Mucosa of gallbladder (tissue), 1 donor: ENCODE measurements at regions not wholly inside any gene's neighbourhood (a gene's known extent, or its start where the extent isn't known, plus 50 kb on each side); places are given as distances from the start of the nearest gene placed in this dataset.

ENCODE experiments used
- DNase-seq: peaks from one replicate; pipeline ENCODE4 v3.0.0-alpha.2; 2020; ENCODE audit warnings: low spot score
- donor health status: DM: no; HTN: no; CAD: no.

DNA sequence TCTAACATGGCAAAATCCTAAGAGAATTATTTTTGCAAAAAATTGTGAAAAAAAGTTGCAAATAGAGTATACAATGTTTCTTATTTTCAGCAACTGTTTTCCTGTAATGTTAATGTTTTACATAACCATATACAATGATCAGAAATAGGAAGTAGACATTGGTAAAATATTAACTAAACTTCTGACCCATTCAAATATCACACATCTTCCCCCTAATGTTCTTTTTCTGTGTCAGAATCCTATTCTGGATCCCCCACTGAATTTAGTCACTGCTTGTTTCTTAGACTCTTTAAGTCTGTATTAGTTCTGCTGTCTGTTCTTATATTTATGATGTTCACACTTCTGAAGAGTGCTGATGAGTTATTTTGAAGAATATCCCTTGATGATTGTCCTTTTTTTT is 62.0 kb downstream of the HFE start:
- no peak for DNase-seq

DNA sequence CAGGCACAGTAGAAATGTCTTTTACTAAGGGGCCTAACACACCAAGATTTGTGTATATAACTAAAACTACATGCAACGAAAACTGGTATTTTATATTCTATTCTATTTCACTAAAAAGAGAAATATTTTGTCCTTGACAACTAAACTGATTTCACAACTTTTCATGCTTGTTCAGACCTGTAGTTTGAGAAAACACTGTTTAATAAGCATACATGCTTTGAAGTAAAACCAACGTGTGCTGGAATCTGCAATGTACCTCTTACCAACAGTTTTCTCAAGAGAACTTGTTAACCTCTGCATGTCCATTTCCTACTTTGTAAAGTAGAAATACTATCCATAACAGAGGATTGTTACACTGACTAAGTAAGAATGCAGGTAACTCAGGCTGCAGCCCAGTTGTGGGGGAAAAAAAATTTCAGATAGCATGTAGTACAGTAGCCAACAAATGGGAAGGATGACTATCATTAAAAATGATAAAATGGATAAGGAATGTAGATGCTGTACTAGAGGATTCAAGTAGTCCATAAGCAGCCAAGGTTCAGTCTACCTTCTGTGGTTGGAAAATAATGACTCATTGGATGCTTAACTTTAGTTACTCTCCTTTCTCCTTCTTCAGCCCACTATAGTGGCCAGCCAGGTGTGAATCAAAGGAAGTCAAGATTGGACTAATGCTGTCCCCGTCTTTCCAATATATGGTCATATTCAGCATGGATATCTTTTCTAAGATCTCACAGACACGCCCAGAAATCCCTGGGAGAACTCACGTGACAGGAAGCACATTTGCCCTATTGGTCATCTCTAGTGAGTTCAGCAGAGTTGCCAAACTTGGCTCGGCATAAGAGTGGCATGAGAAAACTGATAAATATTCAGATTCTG is 65.2 kb downstream of the HFE start:
- DNase-seq: no peak

DNA sequence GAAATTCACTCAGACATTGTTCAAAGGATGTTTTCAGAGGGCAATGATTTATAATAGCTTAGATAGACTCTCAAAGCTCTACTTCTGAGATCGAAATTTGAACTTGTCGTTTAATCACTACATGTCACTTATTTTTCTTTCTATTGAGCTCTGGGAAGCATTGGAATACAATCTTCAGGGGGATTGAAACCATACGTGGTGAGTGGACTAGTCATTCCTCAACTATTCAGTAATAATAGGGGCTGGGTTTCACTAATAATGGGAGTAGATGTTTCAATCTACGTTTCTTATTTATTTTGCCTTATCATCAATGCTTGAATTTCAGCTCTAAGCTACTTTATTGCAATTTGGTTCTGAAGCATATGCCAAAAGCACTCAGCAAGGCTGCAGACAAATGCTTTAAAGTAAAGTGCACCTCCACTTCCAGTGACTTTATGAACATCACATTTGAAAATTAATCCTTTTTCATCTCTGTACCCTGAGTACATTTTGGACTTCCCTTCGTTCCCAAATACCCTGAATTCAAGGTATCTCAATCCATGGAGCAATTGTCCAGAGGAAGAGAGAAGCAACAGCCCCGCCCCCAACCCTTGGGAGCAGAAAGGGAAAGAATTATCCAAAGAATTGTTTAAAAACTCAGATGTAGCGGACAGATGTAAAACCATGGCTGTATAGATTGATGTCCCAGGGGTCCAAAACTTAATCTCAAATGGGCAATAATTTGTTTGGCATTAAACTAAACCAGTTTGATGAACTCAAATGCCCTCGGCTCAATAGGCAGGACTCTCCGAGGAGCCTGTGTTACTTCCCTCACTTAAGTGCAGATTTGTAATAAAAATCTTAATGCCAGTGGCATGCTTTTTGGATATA is 68.1 kb downstream of the HFE start:
- DNase-seq: peak; percentile 40

DNA sequence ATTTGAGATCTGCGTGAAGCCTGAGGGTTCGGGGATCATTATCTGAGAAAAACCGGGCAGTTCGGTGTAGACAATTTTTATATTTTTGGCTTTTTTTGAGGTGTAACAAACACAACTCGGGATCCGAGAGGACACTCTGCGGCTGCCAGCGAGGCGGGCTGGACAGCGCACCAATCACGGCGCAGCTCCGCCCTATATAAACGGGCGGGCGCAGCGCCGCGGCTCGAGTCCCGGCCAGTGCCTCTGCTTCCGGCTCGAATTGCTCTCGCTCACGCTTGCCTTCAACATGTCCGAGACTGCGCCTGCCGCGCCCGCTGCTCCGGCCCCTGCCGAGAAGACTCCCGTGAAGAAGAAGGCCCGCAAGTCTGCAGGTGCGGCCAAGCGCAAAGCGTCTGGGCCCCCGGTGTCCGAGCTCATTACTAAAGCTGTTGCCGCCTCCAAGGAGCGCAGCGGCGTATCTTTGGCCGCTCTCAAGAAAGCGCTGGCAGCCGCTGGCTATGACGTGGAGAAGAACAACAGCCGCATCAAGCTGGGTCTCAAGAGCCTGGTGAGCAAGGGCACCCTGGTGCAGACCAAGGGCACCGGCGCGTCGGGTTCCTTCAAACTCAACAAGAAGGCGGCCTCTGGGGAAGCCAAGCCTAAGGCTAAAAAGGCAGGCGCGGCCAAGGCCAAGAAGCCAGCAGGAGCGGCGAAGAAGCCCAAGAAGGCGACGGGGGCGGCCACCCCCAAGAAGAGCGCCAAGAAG is 69.0 kb downstream of the HFE start:
- DNase-seq: peak; percentile 94

- no peak for DNase-seq
These were observed 69.6 kb downstream of the HFE start for GRCh38 chr6:26156850-26157250.

DNA sequence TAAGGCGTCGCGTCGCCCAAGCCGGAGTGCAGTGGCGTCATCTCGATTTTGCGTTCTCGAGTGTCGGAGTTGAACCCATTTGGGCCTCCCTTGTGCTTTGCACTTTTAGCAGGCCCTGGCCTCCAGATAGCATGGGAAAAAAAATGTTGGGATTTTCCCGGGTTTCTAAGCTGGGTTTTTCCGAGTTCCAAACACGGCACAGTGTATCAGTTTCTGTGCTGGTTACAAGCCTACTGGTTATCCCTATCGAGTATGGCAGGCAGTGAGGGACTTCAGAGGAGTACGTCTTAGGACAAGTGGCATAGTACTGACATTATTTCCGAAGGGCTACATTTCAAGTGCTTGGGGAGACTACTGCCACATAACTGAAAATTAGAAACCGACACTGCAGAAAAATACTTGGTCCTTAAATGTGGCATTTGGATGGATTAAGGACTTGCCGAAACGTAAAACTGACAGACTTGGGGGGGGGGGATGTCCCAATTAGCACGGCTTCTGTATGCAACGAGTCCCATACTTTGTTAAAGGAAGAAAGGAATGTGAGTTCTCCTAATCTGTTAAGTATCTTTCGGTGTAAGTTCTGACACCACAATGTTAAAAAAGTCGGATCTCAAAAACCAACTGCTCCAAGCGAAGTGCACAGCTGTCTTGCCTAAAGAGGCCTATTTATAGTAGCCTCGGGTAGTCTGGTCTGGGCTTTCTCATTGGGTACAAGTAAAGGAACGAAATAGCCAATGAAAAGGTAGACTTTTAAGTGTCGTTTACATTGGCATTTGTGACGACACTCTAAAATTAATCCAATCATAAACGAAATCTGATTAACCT is 70.2 kb downstream of the HFE start:
- DNase-seq: peak; percentile 68

DNA sequence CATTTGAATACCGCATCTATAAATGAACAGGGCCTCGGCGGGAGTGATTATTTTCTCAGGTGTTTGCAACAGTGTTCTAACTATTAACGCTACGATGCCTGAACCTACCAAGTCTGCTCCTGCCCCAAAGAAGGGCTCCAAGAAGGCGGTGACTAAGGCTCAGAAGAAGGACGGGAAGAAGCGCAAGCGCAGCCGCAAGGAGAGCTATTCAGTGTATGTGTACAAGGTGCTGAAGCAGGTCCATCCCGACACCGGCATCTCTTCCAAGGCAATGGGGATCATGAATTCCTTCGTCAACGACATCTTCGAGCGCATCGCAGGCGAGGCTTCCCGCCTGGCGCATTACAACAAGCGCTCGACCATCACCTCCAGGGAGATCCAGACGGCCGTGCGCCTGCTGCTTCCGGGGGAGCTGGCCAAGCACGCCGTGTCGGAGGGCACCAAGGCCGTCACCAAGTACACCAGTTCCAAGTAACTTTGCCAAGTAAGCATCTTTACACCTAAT is 70.9 kb downstream of the HFE start:
- peak; percentile 94 for DNase-seq

- DNase-seq: peak; percentile 73
These were observed 71.5 kb downstream of the HFE start for GRCh38 chr6:26158581-26159356.

DNA sequence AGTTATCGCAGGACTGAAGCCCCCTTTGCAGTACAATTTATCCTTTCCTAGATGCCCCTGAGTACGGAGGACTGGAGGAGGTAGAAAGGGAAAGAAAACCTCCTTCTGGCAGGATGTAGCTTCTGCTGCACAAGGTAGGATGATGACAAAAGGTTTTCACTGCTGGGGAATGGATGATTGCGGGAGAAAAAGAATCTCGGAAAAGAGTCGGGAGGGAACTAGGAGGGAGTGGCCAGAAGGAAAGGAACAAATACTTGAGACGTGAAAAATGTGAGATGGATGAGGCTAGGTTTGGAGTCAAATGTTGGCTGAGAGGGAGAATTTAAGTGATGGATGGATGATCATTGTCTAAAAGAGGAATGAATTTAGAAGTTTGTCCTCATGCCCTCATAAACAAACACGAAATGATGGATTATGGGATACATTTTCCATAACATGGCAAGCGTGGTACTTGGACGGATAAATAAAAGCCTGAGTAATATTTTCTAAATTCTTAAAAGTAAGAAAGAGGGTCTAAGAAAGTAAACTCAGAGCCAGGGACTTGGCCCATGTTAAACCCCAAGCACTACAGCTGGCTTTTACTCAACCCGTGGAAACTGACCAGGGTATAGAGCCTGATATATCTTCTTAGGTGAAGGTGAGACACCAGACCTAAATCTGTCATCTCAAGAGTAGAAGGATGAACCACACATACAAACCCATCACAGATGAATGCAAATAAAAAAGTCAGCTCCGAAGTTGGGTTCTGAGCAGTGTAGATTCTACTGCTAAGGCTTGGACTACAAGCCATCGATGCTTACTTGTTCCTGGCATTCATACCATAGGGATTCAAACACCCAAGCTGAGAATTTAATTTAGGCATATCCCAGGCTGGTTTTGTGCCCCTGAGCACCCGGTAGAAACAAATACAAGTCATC is 72.4 kb downstream of the HFE start:
- no peak for DNase-seq

- no peak for DNase-seq
These were observed 74.1 kb downstream of the HFE start for GRCh38 chr6:26161322-26161721.

GRCh38 chr6:26162399-26162798 is 75.2 kb downstream of the HFE start:
- no peak for DNase-seq

DNA sequence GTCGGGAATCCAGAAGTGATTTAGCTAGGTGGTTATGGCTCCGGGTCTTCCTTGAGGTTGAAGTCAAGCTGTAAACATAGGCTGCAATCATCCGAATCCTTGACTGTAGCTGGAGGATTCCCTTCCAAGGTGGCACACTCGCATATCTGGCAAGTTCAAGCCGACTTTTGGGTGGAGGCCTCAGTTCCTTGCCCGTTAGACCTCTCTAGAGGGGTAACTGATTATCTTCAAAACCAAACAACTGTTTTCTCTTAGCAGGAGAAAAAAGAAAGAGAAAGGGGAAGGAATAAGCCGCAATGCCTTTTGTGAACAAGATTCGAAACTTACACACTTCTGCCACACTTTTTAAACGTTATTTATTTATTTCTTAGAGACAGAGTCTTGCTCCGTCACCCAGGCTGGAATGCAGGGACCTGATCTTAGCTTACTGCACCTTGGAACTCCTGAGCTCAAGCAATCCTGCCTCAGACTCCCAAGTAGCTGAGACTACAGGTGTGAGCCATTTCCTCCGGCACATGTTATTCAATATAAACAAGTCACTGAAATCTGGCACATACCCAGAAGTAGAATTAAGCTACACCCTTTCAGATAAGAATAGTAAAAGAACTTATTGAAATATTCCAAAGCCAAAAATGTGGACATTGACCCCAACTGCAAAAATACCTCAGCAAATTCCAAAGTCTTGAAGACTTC is 76.3 kb downstream of the HFE start:
- peak; percentile 11 for DNase-seq

GRCh38 chr6:26164120-26164505 is 76.9 kb downstream of the HFE start:
- no peak for DNase-seq

- DNase-seq: no peak
These were observed 78.1 kb downstream of the HFE start for GRCh38 chr6:26165261-26165790.

DNA sequence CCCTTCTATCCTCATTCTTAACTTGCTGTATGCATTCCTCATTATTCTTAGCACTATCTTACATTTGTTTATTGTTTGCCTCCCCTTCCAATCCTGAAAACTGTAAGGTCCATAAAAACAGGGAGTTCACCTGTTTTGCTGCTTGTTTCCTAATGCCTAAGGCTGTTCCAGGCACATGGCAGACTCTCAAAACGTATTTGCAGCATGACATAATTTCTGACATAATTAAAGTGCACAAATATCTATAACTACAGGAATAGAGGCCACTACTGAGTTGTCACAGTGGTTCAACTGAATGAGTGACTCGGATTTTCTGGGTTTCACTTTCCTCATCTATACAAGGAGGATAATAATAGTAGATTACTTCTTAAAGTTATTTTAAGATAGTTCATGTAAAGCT is 83.0 kb downstream of the HFE start:
- no peak for DNase-seq

DNA sequence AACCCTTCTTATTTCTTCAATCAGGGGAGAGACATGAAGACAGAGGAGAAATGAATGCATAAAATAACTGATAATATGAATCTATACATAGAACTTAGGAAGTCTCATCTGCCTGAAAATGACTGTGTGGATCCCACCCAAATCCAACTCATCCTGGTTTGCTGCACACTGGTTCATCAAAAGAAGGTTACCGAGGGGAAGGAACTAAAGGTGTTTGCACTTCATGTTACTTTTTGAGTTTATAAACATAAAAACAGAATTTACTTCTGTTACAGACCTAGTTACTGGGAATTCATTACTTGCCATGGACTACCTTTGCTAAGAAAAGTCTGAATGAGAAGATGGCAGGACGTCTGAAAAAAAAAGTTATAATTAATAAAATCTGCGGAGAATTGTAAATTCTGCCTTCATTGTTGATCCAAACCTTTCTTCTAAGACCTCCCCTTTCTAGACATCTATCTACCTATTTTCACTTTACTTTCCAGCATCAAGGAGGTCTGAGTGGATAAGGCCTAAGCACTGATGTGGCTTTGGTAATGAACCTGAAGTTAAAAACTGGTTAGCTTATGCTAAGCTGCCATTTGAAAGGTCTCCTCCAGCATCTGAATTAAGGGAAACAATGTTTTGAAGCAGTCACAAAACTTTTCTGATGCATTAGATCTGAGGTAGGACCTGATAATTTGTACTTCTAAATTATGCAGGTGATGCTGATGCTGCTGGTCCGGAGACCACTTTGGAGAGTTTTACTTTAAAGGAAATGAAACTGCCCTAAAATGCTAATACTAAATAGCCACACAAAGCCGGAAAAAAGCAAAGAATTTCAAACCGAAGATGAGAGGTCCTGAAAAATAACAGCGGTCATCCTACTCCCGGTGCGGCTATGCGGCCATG is 84.0 kb downstream of the HFE start:
- DNase-seq: no peak

DNA sequence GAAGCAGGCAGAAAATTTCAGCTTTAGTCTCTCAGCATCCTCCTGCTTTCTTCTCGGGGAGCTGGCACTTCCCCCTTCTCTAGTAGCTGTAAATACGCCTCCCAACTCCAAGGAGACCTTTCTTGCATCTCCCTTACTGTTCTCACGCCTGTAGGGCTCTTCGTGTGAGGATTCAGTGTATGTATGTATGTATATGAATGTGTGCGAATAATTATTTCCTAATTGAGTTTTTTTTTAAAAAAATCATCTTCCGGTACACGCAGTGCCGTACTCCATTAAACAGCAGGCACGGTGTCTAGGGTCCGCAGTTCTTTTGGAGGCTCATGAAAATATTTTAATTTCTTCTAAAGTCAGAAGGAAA is 85.4 kb downstream of the HFE start:
- peak; percentile 19 for DNase-seq

DNA sequence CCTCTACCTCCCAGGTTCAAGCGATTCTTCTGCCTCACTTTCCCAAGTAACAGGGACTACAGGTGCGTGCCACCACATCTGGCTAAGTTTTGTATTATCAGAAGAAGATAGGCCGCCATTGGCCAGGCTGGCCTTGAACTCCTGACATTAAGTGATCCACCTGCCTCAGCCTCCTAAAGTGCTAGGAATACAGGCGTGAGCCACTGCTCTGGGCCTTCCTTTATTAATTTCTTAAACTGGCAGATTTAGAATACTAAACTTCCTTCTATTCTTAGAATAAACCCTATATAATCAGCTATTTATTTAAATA is 86.6 kb downstream of the HFE start:
- DNase-seq: peak; percentile 9
